H9 (cell line): ENCODE measurements at regions not wholly inside any gene's neighbourhood (a gene's known extent, or its start where the extent isn't known, plus 50 kb on each side); places are given as distances from the start of the nearest gene placed in this dataset.

Experiments
- DNase-seq: peaks from one replicate; pipeline ENCODE4 v3.0.0-alpha.2; 2017
- H2AFZ ChIP-seq: one replicate; pipeline ENCODE4 v1.6.1; 2013; ENCODE audit warnings: mild to moderate bottlenecking, low read length, control low read depth, moderate library complexity
- H2AK5ac ChIP-seq: 2 replicates; pipeline ENCODE4 v1.6.1; 2013; ENCODE audit warnings: low read length, control low read depth, mixed read lengths; ENCODE audit not compliant: insufficient read length
- H2BK120ac ChIP-seq: one replicate; pipeline ENCODE4 v1.6.1; 2013; ENCODE audit warnings: low read depth, mild to moderate bottlenecking, low read length, control low read depth, inconsistent platforms; ENCODE audit not compliant: poor library complexity, severe bottlenecking
- H2BK12ac ChIP-seq: 2 replicates; pipeline ENCODE4 v1.6.1; 2013; ENCODE audit warnings: low read length, control low read depth, mixed read lengths, low read depth; ENCODE audit not compliant: insufficient read length
- H2BK15ac ChIP-seq: 2 replicates; pipeline ENCODE4 v1.6.1; 2013; ENCODE audit warnings: low read depth, low read length, control low read depth
- H2BK20ac ChIP-seq: one replicate; pipeline ENCODE4 v1.6.1; 2013; ENCODE audit warnings: low read depth, mild to moderate bottlenecking, low read length, control low read depth, inconsistent platforms; ENCODE audit not compliant: poor library complexity, severe bottlenecking
- H2BK5ac ChIP-seq: 2 replicates; pipeline ENCODE4 v1.6.1; 2013; ENCODE audit warnings: low read length, control low read depth, mixed read lengths; ENCODE audit not compliant: insufficient read length
- H3K14ac ChIP-seq: 2 replicates; pipeline ENCODE4 v1.6.1; 2013; ENCODE audit warnings: low read length, control low read depth; ENCODE audit not compliant: insufficient read depth
- H3K18ac ChIP-seq: 2 replicates; pipeline ENCODE4 v1.6.1; 2013; ENCODE audit warnings: low read depth, mild to moderate bottlenecking, mixed read lengths, low read length, control low read depth; ENCODE audit not compliant: insufficient read length
- H3K23ac ChIP-seq: 2 replicates; pipeline ENCODE4 v1.6.1; 2013; ENCODE audit warnings: low read length, control low read depth, mixed read lengths, low read depth; ENCODE audit not compliant: insufficient read length
- H3K23me2 ChIP-seq: 2 replicates; pipeline ENCODE4 v1.6.1; 2013; ENCODE audit warnings: low read depth, mild to moderate bottlenecking, mixed read lengths, low read length, control low read depth; ENCODE audit not compliant: insufficient read length, poor library complexity, severe bottlenecking
- H3K27ac ChIP-seq: 2 replicates; pipeline ENCODE4 v1.5.1; 2013; ENCODE audit warnings: low read length, control low read depth, mixed read lengths, low read depth; ENCODE audit not compliant: insufficient read length
- H3K27me3 ChIP-seq: 2 replicates; pipeline ENCODE4 v1.6.1; 2013; ENCODE audit warnings: low read length, control low read depth, inconsistent platforms; ENCODE audit not compliant: insufficient read depth
- H3K4ac ChIP-seq: 2 replicates; pipeline ENCODE4 v1.6.1; 2013; ENCODE audit warnings: low read depth, mild to moderate bottlenecking, control low read depth, inconsistent platforms, low read length, moderate library complexity
- H3K4me1 ChIP-seq: 2 replicates; pipeline ENCODE4 v1.6.1; 2013; ENCODE audit warnings: low read length, control low read depth, inconsistent platforms; ENCODE audit not compliant: insufficient read depth
- H3K4me2 ChIP-seq: 2 replicates; pipeline ENCODE4 v1.6.1; 2013; ENCODE audit warnings: low read length, control low read depth, mixed read lengths; ENCODE audit not compliant: insufficient read length, insufficient read depth
- H3K56ac ChIP-seq: 2 replicates; pipeline ENCODE4 v1.6.1; 2013; ENCODE audit warnings: low read depth, mild to moderate bottlenecking, mixed read lengths, low read length, control low read depth; ENCODE audit not compliant: insufficient read length
- H3K79me1 ChIP-seq: 2 replicates; pipeline ENCODE4 v1.6.1; 2013; ENCODE audit warnings: low read depth, mild to moderate bottlenecking, moderate library complexity, low read length, control low read depth, inconsistent platforms; ENCODE audit not compliant: insufficient read depth, poor library complexity, severe bottlenecking
- H3K79me2 ChIP-seq: 2 replicates; pipeline ENCODE4 v1.6.1; 2013; ENCODE audit warnings: low read length, control low read depth, inconsistent platforms; ENCODE audit not compliant: insufficient read depth
- H3K9ac ChIP-seq: 2 replicates; pipeline ENCODE4 v1.6.1; 2013; ENCODE audit warnings: low read length, control low read depth, mixed read lengths; ENCODE audit not compliant: insufficient read length; ENCODE audit errors: extremely low read depth
- H3K9me3 ChIP-seq: one replicate; pipeline ENCODE4 v1.6.1; 2013; ENCODE audit warnings: low read depth, low read length, inconsistent platforms; ENCODE audit not compliant: control insufficient read depth
- H3T11ph ChIP-seq: one replicate; pipeline ENCODE4 v1.6.1; 2013; ENCODE audit warnings: mild to moderate bottlenecking, low read length, control low read depth, inconsistent platforms
- H4K20me1 ChIP-seq: one replicate; pipeline ENCODE4 v1.6.1; 2013; ENCODE audit not compliant: control insufficient read depth, insufficient read length, insufficient read depth
- H4K5ac ChIP-seq: 2 replicates; pipeline ENCODE4 v1.6.1; 2013; ENCODE audit warnings: low read depth, mild to moderate bottlenecking, mixed read lengths, low read length, control low read depth; ENCODE audit not compliant: insufficient read length
- H4K8ac ChIP-seq: replicated peaks from 2 replicates; pipeline ENCODE4 v1.6.1; 2013; ENCODE audit warnings: low read length, control low read depth, mixed read lengths, low read depth; ENCODE audit not compliant: insufficient read length
- H4K91ac ChIP-seq: 2 replicates; pipeline ENCODE4 v1.6.1; 2013; ENCODE audit warnings: low read depth, mild to moderate bottlenecking, moderate library complexity, mixed read lengths, low read length, control low read depth; ENCODE audit not compliant: insufficient read length
- H3K27ac Mint-ChIP-seq, 3 experiments: 2 replicates in 2 of 3; 3 replicates in 1 of 3; pipeline ENCODE4 v1.8.0; 2020 to 2021; ENCODE audit warnings: mixed read lengths in 3 of 3, mild to moderate bottlenecking in 1 of 3, moderate library complexity in 1 of 3
- H3K27me3 Mint-ChIP-seq: 2 replicates; pipeline ENCODE4 v1.8.0; 2021; ENCODE audit warnings: low read depth, mild to moderate bottlenecking, moderate library complexity, mixed read lengths
- H3K36me3 Mint-ChIP-seq, 3 experiments: 2 replicates in 2 of 3; 3 replicates in 1 of 3; pipeline ENCODE4 v1.8.0; 2020 to 2021; ENCODE audit warnings: low read depth in 3 of 3, mixed read lengths in 3 of 3; ENCODE audit not compliant: insufficient read depth in 1 of 3
- H3K4me1 Mint-ChIP-seq, 2 experiments: 2 replicates each; pipeline ENCODE4 v1.8.0; 2020; ENCODE audit warnings: mixed read lengths in 2 of 2
- H3K4me3 Mint-ChIP-seq, 2 experiments: 2 replicates in 1 of 2; 3 replicates in 1 of 2; pipeline ENCODE4 v1.8.0; 2020 to 2021; ENCODE audit warnings: mild to moderate bottlenecking in 2 of 2, mixed read lengths in 2 of 2, moderate library complexity in 1 of 2
- H3K9me3 Mint-ChIP-seq, 2 experiments: 2 replicates in 1 of 2; 3 replicates in 1 of 2; pipeline ENCODE4 v1.8.0; 2020; ENCODE audit warnings: mild to moderate bottlenecking in 2 of 2, mixed read lengths in 2 of 2, moderate library complexity in 1 of 2
- CTCF ChIP-seq: fragments of 200-600 bp; sonication (generic); conservative IDR thresholded peaks from 3 replicates; pipeline ENCODE4 v1.8.0; 2021; ENCODE audit warnings: antibody characterized with exemption, mild to moderate bottlenecking
- WGBS: extraction: QIAGEN DNeasy Blood & Tissue Kit; methylation state at CpG from one replicate; pipeline ENCODE4 v1.1.7; 2013; ENCODE audit warnings: missing lambda C conversion rate, low lambda C conversion rate, mixed read lengths; ENCODE audit not compliant: insufficient read length; ENCODE audit errors: extremely low coverage; 5-methylcytosine and 5-hydroxymethylcytosine counted together

GRCh38 chr2:20110876-20111275 is 59.4 kb upstream of the LAPTM4A start:
- peaks cover 23% of the 10 kb centered on the region for H3K27me3 Mint-ChIP-seq
- no peak overlapping the region for H3K27ac ChIP-seq
- no peak for DNase-seq
- no peak overlapping the region for H2BK12ac ChIP-seq
- H3K14ac ChIP-seq = no peak overlapping the region
- TF ChIP-seq CTCF = no peak
- no peak overlapping the region for H2BK5ac ChIP-seq
- H3K4me3 Mint-ChIP-seq = no peak overlapping the region
- no peak overlapping the region for H2BK120ac ChIP-seq
- H3K18ac ChIP-seq = no peak overlapping the region
- H3K4me1 ChIP-seq = no peaks in the 10 kb centered on the region
- H3K4me1 Mint-ChIP-seq = peaks cover 2 to 3% of the 10 kb centered on the region in 2 experiments
- no peak overlapping the region for H2AFZ ChIP-seq
- no peak overlapping the region for H3K23ac ChIP-seq
- no peak overlapping the region for H3K4ac ChIP-seq
- no peaks in the 10 kb centered on the region for H3K27me3 ChIP-seq
- peaks cover 3 to 5% of the 10 kb centered on the region in 2 experiments; a peak in 4 of 5 replicates for H3K9me3 Mint-ChIP-seq
- H3K79me2 ChIP-seq = no peaks in the 10 kb centered on the region
- H3K27ac Mint-ChIP-seq = no peak overlapping the region; a peak in 1 of 7 replicates
- no peak overlapping the region for H4K91ac ChIP-seq
- WGBS = no CpG with 5 or more reads among the region's 7 CpGs
- H4K5ac ChIP-seq = no peak overlapping the region
- no peak overlapping the region for H3T11ph ChIP-seq
- H3K79me1 ChIP-seq = no peaks in the 10 kb centered on the region
- no peak overlapping the region for H2BK20ac ChIP-seq
- no peak overlapping the region for H4K8ac ChIP-seq
- H2BK15ac ChIP-seq = no peak overlapping the region
- peaks cover 0 to 3% (median 0%) of the 10 kb centered on the region in 3 experiments; a peak in 2 of 7 replicates for H3K36me3 Mint-ChIP-seq
- no peaks in the 10 kb centered on the region for H3K23me2 ChIP-seq
- H3K9me3 ChIP-seq = no peaks in the 10 kb centered on the region
- H4K20me1 ChIP-seq = no peaks in the 10 kb centered on the region
- H2AK5ac ChIP-seq = no peak overlapping the region
- no peak overlapping the region for H3K9ac ChIP-seq
- no peak overlapping the region for H3K4me2 ChIP-seq
- no peak overlapping the region for H3K56ac ChIP-seq
